GM18517 (cell line): ENCODE measurements at regions not wholly inside any gene's neighbourhood (a gene's known extent, or its start where the extent isn't known, plus 50 kb on each side); places are given as distances from the start of the nearest gene placed in this dataset.

Source experiments
- ATAC-seq: cut with Tn5 transposase; IDR thresholded peaks from one replicate; pipeline ENCODE4 v1.9.1; 2021; ENCODE audit warnings: mild to moderate bottlenecking, moderate library complexity; ENCODE audit not compliant: unreplicated experiment

DNA sequence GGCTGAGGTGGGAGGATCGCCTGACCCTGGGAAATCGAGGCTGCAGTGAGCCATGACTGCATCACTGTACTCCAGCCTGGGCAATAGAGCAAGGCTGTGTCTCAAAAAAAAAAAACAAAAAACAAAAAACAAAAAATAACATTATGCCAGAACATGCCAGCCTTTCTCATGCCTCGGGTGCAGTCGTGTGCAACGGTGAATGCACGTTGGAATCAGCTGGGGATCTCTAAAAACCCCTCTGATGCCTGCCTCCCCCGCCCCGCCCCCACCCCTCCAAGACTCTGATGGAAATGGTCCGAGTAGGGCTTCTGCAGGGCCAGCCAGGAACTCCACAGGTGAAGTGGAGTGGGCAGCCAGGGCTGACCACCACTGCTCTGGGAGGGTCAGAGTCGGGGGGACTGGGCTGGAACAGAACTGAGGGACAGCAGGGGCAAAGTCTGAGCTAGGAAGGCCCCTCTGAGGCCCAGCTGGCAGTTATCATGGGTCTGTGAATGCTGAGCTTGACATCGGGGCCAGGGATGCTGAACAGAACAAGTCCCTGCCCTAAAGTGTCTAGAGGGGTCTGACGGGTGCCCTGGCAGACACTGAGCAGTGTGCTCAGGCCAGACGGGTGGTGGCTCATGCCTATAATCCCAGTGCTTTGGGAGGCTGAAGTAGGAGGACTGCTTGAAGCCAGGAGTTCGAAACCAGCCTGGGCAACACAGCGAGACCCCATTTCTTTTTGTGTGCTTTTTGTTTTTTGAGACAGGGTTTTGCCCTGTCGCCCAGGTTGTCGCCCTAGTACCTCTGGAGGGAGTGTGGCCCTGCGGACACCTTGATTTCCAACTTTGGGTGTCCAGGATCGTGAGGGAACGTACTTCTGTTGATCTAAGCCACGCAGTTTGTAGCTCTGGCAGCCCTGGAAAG is 193.4 kb upstream of the GSE1 start:
- ATAC-seq = no peak

DNA sequence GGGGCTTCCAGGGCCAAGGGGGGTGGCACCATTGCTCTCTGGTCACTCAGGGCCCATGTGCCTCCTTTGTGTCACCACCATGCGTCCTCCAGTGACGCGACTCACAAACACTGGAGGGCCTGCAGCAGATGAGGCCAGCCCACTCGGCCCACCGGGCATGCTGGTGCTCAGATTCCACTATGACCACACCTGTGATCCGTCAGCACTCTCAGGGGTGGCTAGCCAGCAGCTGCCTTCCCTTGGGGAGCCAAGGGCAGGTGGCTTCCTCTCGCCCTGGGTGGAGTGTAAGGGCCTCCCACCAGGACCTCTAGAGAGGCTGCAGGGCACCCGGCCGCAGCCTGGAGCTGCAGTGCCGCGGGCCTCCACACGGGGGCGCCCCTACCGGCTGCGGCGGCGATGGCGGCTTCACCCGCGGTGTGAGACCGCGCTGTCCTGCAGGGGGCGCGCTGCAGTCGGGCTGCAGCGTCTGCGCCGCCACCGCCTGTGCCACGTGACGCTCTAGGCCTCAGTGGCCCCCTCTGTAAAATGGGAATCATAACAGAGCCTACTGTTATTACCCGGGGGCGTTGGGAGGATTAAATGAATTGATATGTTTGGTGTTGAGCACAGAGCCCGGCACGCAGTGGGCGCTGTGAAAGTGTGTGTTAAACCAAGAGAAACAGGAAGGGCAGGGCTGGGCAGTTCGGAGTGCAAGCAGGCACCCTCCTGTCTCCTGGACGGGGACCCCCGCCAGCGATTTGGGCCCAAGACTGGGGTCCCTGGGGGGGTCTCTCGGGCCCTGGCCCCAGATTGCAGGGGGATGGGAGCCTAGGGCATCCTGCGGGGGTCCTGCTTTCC is 192.4 kb upstream of the GSE1 start:
- ATAC-seq = no peak

DNA sequence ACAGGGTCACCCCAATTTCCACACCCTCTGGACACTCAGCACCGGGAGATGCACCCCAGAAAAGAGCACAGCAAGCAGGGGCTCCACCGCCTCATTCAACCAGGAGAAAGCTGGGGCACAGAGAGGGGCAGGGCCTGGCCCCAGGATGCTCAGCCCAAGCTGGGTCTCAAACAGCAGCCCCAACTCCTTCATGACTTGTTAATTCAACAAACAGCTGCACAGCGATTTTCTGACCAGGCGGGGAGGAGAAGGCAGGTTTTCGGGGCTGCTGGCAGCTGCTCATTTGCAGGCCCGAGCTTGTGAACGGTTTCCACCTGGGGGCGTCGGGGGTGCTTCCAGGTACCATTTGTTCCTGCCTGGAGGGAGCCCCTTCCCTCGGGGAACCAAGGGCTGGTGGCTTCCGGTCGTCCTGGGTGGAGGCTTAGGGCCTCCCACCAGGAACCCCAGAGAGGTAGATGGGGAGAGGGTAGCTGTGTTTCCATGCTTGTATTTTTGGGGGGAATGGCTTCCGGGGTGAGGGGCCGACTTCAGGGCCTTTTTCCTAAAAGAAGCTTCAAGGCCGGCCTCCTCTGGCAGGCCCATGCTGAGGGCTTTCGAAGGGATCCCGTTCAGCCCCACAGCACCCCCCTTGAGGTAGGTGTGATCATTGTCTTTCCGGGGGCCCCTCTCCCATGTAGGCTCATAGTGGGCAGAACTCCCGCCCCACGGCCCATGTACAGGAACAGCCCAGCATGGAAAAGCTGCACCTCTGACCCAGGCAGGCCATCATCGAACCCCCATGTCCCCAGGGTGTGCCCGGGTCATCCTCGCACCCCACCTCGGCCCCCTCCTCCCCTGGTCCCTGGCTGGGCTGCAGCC is 191.6 kb upstream of the GSE1 start:
- no peak for ATAC-seq

DNA sequence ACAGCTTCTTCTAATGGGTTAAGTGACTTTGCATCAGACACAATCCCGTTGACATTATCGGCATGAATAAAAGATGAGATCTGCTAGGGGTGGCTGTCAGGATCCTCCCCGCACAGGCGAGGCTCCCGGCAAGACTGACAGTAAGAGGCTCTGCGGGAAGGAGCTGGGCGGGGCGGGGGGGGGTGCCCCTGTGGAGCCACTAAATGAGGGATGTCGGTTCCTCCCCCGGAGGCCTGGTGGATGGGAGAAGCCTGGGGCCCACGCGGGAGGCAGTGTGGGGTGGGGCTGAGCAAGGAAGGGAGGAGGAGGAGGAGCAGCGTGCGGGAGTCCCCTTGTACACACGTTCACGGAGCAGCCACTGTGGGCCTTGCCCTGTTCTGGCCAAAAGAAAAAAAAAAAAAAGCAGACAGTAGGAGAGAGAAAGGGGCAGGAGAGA is 190.9 kb upstream of the GSE1 start:
- ATAC-seq = no peak

DNA sequence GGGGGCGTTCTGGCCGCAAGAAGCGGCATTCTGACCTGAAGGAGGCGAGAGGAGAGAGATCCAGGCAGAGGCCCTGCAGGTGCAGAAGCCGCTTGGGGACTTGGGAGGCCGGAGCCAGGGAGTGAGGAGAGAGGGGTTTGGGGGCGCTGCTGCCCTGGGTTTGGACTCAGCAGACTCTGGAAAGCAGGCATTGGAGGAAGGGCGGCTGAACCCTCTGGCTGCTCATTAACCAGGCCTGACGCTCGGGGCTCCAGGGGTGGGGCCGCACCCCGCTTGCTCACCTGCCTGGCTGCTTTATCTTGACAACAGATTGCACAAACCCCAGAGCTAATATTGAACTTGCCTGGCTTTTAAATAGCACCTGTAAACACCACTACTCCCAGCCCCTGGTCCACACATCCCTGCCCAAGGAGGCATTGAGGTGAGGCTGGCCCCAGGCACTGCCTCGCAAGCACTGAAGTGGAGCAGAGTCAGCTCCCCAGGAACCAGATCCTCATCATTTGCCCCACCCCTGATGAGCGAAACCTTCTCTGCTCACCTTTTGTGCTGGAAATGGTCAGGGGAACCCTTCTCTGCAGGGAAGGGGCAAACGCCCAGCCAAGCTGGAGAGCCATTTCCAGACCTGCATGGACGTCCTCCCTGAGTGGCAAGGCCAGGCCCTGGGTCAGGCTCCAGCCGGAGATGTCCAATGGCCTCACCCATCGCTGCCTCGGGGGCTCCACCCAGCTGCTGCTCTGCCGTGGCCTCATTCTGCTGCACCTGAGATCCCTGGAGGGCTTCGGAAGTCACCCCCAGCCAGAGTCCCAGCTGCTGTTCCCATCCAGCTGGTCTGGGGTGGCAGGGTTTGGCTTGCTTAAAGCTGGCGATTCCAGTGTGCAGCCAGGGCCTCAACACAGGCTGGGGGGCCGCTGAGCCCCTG is 190.2 kb upstream of the GSE1 start:
- no peak for ATAC-seq

DNA sequence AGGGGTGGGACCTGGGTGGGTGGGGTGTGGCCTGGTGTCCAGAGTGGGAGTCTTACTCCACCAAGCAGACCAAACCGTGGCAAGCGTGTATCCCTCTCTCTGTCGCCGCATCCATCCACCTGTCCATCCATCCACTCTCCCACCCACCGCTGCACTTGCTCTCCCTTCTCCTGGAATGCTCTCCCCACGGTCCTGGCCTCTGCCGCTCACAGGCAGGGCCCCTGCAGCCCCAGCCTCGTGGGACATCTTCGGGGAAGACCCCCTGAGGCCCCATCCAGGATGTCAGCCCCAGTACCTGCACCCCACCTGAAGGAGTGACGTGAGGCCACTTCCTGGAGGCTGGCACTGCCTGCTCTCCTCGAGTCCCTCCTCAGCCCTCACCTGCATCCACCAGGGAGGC is 189.5 kb upstream of the GSE1 start:
- ATAC-seq = no peak

DNA sequence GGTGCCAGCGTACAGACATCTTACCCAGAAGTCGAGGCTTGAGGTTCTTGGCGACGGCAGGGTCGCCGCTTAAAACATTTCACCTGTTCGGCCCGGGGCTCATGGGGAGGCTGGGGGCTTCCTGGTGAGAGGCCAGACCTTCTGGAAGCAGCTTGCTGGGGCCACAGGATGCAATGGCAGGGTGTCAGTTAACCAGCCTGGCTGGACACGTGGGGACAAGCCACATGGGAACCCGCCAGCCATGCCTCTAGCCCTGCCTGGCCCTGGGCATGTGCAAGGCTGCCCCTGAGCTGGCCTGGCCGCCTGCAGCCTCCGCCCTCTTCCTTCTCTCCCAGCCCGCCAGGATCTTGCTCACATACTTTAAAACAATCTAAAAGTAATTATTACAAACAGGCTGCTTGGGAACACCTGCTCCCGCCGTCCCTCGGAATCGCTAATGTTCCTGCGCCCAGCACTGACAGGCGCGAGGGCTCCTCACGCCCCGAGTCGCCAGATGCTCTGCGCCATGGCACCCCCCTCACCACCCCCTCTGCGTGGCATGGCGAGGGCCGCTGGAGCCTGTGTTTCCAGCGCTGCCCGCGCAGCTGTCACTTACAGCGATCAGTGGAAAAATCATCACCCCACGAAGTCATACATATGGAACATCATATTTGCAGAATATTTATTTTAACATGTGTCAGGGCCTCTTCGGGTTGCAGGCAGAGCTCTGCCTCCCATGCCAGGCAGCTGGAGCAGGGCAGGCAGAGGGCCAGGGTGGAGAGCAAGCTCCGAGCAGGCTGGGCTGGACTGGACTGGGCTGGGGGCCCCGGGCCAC is 188.7 kb upstream of the GSE1 start:
- ATAC-seq = no peak

DNA sequence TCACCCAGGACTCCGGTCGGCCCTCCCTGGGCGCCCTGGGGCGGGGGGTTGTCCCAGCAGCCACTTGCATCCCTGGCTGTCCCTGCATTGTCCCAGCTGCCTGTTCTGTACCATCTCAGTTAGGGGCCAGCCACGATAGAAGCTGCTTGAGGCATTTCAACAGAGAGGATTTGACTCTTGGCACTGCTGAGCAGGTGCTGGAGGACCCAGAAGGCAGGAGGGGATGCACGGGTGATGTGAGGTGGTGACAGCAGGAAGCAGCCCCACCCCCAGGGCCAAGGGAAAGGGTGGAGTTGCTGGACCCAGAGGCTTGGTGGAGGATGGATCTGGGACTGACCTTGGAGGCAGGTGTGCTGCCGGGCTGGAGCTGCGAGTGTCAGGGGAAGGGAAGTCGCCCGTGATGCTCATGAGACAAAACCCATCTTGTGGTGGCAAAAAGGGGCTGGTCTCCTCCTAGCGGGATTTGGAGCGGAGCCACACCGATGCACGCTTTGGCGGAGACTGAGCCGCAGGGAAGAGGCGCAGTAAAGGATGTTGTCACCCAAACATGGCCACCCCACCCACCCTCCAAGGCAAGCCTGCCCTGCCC is 188.0 kb upstream of the GSE1 start:
- ATAC-seq = no peak

DNA sequence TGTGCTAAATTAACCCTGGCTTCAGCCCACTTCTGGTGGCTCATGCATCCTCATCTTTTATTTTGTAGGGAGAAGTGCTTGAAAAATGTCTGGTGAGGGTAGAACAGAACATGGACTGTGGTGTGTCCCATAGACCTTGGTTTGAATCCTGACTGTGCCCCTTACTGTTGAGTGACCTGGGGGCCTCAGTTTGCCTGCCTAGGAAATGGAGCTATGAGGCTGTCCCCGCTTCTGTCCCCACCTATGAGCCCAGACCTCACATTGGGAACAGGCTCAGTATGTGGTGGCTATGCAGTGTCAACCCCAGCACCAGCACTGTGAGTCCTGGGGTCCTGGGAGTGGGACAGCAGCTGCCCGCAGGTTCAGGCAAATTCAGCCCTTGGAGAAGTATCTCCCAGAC is 186.3 kb upstream of the GSE1 start:
- no peak for ATAC-seq

DNA sequence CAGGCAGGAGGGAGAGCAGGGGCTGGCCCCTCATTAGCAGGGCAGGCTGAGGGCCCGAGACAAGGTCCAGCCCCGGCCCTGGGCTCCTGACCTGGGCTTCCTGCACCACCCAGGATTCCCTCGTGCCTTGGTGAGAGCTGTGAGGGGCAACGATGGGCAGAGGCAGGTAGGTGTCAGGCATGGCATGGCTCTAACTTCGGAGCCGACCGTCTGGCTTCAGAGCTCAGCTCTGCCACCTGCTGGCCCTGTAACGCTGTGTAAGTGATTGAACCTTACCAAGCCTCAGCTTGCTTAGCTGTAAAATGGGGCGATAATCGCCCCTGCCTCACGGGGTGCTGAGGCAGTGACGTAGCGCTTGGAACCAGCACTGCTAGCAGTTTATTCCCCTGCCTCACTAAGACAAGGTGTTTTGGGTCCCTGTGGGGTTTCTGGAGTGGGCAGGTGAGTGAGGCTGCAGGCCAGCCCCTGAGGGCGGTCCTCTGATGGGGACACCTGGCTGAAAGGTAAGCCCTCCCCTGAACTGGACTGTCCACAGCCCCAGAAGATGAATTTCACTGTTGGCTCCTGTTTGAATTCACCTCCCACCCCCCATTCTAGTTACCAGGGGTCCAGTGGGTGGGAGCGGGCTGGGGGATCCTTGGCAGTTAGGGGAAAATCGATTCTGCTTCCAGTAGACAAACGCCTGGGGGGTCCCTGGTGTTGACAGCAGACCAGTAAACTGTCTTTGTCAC is 184.8 kb upstream of the GSE1 start:
- no peak for ATAC-seq

DNA sequence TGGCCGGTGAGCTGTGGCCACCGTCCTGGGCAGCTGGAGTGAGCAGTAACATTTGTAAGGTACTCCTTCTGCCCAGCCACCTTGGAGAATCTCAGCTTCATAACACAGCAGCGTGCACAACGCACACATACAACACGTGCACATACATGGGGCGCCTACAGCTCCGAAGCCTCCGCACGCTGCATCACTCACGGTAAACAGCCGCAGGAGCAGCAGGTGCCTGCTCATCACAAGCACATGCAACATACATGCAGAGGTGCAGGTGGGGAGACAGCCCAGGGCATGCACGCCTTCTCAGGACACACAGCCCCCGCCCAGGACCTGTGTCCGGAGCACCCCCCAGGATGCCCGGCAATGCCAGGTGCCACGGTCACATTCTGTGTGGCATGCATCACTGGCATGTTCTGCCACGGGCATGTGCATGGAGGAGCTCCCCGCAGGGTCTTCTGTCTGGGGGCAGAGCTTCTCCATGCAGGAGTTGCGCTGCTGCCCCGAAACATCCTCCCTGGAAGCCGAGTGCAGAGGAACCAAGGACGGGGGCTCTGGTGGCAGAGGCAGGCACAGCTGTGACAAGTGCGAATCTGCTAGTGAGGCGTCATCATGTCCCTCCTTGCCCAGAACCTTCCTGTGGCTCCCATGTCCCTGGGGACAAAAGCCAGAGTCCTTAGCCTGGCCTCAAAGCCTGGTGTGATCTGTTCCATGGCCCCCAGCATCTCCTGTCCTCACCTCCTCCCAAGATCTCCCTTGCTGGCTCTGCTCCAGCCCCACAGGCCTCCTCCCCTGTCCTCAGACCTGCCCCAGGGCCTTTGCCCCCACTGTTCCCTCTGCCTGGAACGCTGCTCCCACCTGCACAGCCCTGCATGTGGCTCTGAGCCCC is 184.0 kb upstream of the GSE1 start:
- ATAC-seq = no peak

DNA sequence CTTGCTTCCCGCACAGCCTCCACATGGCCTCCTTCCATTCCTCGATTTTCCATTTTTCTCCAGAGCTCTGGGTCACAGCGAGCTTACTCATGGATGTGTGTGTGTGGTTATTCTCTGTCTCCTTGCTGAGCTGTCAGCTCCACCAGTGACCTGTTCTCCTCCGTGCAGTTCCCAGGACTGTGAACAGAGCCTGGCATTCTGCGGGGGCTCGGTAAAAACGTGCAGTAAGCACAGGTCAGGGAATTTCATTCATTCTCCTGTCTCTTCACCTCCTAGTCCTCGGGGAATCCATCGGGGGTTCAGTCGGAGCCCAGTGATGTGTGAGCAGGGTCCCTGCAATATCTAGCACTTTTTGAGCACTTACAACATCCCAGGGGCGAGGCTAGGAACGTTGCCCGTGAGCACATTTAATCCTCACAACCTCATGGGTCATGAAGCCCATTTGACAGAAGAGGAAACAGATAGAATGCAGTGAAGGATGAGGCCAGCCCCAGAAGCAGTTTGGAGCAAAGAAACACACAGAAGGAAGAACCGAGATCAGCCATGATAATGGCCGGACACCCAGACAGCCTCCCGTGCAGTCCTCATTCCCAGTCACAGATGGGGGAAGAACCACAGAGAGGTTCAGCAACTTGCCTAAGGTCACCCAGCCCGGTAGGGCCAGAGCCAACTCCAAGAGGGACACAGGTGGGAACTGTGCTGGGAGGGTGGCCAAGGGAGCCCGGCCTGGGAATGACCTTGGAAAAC is 183.2 kb upstream of the GSE1 start:
- ATAC-seq = no peak

DNA sequence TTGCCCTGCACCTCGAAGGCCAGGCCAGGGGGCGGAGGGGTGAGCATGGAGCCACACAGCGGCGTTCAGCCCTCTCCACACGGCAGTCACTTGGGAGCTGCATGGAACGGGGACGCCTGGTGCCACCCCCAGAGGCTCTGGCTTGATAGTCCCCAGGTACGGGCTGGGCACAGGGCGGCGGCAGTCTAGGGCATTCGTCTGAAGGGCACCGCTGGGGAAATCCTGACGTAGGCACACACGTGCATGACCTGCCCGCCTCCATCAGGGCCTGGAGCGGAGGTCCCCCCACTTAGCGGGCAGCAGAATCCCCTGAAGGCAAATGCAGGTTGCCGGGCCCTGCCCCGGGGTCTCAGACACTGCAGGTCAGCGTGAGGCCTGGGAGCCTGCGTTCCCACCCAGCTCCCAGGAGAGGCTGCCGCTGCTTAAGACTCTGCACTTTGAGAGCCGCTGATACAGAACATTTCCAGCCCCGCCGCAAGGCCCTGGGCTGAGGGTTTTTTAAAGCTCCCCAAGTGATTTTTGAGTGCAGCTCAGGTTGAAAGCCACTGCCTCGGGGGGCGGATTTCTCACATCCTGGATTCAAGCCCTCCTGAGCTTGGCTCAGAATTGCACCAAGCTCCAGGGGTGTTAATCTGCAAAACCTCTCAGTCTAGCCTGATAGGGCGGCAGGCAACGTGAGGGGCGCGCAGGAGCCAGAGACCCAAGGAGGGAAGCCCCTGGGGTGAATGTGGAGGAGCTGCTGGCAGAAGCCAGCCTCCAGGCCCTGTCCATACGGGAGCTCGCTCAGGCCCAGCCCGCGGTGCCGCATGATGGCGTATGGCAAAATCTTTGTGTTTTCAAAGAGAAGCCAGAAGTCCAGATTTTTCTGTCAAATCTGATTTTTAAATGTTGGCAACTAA is 182.3 kb upstream of the GSE1 start:
- no peak for ATAC-seq

DNA sequence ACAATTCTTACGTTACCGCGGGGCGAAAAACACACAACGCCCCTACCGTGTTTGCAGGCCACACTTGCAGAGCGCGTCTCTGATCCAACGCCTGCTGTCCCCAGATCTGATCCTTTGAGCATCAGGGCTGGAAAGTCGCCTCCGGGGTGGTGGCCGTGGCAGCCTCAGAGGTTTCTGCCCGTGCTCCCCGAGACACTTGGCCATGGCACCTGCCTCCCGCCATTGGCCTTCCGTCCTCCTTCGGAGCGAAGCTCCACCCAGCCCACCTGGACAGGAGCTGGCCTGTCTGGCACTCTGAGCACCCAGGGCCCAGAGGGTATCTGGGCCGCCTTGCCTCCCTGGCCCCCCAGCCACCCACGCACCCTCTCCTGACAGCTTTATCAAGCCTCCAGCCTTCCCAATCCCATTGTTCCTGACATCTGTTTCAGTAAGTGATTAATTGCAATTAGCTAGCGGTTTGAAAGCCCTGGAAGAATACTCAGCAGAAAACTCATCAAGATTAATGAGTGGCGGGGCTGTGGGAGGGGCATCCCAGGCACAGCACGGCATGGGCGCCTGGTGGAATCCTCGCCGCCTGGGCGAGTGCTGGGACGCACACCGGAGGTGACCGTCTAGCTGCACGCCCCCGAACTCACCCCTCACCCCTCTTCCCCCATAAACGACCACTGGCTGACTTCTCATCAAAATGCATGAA is 181.5 kb upstream of the GSE1 start:
- no peak for ATAC-seq

DNA sequence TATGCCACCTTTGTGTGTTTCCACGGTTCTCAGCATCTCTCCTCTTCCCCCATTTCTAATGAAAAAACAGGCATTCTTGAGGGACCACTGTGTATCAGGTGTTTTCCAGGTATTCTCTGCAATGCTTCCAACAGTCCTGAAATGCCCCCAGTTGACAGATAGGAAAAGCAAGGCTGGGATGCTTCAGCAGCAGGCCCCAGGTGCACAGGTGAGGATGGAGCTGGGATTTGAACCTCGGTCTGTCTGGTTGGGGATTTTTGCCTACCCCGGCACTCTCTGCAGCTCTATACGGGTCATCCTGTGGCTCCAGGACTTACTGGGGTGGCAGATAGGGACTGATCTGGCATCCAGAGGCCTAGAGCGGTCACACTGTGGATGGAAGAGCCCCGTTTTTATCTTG is 180.5 kb upstream of the GSE1 start:
- ATAC-seq = no peak
